NCI-H446 (cell line): ENCODE measurements at regions not wholly inside any gene's neighbourhood (a gene's known extent, or its start where the extent isn't known, plus 50 kb on each side); places are given as distances from the start of the nearest gene placed in this dataset.
"Not testable (repeated sequence)": the region's sequence is repeated elsewhere in the genome, so short reads cannot be mapped to it uniquely, and the experiment has no call there.

Source experiments
- DNase-seq, 2 experiments: peaks; one replicate each; lab custom pipeline; 2025; lab: John Stamatoyannopoulos, UW

DNA sequence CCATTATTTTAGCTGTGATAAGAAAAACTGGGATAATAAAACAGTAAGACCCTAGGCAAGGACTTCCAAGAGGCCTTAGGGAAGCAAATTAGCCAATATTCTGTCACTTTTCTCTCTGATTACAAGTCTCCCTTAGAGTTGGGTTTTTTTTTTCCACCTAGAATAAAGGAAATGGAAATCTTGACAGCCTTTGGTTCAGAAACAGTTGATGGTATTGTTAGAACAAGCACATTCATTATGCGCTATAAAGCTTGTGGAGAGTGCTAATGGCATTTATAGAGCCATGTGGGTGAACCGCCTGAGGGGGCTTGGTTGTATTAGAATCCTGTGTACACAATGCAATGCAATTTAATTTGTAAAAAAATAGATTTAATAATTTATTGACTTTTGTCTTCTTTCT, 88.9 kb upstream of the OGFRL1 start:
- no peak for DNase-seq

DNA sequence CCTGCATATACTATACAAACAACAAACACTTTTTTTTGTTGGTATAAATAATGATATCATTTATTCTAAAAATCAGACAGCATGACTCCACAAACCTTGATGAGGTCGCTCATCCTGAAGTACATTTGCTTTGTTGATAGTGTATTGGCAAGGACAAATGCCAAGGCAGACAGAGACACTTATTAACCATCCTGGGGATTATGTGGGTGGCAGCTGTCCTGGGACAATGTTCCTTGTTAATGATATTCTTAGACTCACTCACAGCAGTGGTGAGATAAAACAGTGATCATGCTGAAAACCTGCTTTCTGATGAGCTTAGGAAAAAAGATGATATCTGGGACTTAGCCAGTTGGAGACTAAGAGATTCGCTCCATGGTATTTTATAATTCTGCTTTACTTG, 85.4 kb upstream of the OGFRL1 start:
- peak in 1 of 2 experiments; percentile 8 for DNase-seq

DNA sequence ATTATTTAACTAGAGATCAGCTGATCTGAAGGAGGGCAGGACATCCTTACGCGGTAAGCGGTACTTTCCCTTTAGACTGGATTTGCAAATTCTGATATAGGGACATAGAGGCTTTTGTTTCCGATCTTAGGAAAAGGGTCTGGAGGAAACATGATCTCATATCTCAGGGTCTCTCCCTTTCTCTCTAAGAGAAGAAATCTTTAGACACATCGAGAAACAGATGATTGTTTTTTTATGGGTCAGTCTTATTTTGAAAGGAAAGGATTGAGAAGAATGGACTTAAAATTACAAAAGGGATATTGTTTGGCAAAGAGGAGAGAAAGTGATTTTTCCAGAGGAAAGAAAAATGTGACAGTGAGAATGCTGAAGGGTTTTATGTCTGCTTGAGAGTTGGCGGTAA, 83.9 kb upstream of the OGFRL1 start:
- no peak for DNase-seq

DNA sequence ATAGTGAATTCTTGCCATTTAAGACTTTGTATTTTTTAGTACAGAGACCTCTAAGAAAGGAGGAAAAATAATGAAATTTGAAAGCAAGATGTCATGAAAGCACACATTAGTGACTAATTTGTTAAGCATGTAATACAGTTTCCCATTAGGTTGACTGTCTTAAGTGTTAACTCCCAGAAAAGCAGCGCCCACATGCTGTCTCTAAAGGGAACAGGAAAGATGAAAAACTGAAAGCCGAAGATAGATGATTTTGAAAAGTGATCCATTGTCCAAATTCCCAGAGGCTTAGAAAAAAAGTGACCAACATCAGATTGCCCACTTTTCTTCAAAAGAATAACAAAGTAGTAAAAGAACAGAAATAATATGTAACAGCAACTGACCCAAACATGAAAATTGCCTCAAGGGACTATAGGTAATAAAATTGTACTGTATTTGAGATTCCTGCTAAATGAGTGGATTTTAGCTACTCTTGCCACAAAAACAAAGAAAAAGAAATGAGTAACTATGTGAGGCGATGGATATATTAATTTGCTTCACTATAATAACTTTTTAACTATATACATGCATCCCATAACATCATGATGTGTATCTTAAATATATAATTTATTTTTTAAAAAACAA, 83.2 kb upstream of the OGFRL1 start:
- no peak for DNase-seq

DNA sequence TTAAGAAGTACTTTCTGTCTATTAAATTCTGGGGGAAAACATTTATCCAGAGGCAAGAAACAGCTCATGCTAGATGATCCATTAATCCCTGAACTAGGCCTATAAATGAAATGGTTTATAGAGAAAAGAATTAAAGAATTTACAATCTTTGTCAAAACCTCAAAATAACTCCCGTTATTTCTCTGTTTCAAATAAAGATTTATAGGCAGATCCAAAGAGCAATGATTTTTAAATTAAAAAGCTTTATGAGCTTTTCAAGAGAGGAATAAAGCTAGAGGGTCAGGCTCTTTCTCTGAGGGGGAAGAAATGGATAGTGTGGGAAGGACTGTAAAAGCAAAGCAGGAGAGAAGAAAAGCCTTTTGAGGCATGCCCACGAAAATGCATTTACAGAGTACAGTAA, 82.5 kb upstream of the OGFRL1 start:
- no peak for DNase-seq

DNA sequence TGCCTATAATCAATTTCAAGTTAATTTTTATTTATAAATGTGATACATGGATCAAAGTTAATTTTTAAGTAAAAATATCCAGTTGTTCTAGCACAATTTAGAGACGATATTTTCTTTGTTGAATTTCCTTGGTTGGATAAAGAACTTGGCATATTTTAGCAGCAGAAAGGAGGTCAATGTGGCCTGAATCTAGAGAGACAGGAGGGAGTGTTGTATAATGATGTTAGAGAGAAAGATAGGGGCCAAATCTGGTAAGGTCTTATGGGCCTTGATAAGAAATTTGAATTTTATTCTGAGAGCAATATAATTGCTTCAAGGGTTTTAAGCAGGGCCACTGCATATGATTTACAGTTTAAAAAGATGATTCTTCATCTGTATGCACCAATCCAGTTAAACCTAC, 79.4 kb upstream of the OGFRL1 start:
- peak in 1 of 2 experiments; percentile 31 for DNase-seq

DNA sequence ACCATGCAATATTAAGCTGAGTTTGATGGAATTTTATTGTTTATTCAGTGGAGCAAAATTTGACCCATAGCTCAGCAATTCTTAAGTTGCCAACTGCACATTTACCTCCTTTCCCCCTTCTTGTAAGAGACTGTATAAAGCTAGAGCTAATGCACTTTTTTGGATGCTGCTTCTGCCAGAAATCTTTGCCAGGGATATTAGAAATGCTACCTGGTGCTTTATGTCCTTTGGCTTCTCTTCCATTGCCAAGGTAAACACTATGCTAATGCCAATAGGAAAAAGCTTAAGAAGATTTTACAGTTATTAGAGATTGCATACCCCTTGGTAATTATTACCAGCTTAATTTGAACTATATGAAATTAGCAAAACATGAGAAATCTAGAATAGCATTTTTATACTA, 79.0 kb upstream of the OGFRL1 start:
- DNase-seq = peak in 1 of 2 experiments; percentile 41

DNA sequence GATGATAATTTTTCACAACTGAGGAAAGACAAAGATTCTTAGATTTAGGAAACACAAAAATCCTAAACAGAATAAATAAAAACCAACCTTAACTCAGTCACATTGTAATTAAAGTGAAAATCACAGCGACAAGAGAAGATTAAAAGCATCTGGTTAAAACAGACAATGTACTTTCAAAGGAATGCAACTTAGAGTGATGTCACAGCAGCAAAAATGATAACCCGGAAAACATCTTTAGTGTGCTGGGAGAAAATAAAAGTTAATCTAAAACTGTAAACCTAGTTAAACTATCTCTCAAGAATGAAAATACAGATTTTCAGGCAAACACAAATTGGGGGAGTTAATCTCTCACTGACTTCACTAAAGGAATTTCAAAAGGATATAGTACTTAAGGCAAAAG, 76.8 kb upstream of the OGFRL1 start:
- DNase-seq = no peak

DNA sequence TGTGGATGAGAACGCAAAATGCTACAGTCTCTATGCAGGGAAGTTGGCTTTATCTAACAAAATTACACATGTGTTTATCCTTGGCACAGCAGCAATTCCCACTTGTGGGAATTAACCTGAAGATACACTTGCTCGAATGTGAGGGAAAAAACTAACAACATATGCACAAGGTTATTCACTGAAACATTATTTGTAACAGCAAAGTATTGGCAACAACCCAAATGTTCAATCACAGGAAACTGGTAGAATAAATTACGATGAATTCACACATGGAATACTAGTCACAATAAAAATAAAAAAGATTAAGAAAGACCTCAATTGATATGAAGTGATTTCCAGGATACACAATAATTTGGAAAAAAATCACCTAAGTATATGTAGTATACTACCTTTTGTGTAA, 68.1 kb upstream of the OGFRL1 start:
- DNase-seq = peak; percentile 32 to 54

DNA sequence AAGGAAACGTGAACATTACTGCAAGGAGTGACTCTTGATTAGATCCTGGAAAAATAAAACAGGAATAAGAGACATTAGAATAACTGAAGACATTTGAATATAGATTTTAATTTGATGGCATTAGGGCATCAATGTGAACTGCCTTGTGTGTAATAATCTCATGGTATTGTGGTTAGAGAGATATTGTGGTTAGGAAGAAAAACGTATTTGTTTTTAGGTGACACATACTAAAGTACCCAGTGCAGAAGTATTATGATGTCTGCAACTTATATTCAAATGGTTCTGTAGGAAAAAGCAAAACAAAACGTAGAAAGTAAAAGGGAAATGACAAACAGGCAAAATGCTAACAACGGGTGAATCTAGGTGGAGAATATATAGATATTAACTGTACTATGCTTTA, 65.9 kb upstream of the OGFRL1 start:
- no peak for DNase-seq

DNA sequence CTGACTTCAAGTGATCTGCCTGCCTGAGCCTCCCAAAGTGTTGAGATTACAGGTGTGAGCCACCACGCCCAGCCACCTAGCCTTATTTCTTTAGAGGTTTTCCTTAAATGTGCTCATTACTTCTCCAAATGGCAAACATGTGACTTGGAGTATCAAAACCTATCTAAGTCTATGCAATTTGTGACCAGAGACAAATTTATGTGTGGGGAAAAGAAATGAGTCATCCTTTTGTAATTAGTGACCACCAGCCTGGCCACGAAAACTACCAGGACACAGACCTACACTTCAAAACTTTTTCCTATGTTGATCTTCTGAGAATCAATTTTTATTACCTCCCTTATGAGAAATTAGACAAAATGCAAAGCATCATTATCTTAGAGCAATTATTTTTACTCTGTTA, 64.6 kb upstream of the OGFRL1 start:
- DNase-seq = no peak

DNA sequence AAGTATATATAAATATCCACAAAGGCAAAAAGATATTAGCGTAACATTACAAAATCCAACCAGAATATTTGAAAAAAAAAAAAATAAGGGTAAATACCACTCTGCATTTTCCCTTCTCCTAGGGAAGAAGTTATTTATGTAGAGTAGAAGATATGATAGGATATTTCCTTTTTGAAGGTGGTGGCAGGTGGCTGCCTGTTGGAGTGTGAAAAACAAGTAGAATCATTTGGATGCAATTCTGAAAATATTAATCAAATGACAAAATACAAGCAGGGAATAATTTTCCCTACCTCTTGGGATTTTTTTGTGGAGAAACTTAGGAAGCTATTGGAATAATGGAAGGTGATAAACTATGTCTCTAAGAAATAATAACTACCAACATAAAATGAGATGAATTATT, 62.5 kb upstream of the OGFRL1 start:
- DNase-seq = peak in 1 of 2 experiments; percentile 16

DNA sequence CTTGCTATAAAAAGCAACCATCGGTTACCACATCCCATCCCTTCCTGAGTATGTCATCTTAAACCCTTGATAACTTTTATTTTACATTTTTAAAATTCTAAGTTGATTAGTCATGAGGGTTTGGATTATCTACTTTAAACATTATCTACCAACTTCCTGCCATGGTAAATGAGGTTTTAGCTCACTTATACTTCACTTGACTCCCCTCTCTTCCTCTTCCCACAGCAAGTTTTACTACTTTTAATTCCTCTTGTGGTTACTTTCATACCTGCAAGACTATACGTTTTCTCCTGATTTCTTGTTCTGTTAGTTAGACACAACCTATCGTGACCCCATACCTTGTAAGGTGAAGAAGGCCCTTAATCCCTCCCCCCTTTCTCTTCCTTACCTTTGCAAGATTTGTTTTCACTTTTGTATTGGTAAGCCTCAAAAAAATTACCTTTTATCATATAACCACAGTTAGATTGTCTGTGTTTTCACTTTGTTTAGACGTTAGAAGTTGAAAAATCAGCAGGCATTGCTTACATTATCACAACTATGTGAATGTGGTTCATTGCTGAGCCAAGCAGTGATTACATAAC, 60.1 kb upstream of the OGFRL1 start:
- no peak for DNase-seq

DNA sequence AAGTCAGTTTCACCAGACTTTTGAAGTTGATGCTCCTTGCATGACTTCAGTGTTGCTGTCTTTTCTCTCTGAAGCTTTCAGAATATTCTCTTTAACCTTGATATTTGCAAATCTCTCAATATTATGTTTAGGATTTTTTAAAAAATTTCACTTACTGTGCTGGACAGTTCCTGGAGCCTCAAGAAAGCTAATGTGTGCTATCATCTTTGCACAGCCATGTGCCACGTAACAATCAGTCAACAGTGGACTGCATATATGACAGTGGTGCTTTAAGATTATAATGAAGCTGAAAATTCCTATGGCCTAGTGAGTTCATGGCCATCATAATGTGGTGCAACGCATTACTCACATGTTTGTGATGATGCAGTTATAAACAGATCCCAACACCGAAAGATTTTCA, 59.1 kb upstream of the OGFRL1 start:
- DNase-seq = no peak

DNA sequence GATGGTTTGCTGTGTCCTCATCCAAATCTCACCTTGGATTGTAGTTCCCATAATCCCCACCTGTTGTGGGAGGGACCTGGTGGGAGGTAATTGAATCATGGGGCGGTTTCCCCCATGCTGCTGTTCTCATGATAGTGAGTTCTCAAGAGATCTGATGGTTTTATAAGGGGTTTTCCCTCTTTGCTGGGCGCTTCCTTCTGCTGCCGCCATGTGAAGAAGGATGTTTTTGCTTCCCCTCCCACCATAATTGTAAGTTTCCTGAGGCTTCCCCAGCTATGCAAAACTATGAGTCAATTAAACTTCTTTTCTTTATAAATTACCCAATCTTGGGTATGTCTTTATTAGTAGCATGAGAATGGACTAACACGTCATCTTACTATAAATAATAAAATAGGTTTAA, 55.7 kb upstream of the OGFRL1 start:
- not testable (repeated sequence) for DNase-seq

DNA sequence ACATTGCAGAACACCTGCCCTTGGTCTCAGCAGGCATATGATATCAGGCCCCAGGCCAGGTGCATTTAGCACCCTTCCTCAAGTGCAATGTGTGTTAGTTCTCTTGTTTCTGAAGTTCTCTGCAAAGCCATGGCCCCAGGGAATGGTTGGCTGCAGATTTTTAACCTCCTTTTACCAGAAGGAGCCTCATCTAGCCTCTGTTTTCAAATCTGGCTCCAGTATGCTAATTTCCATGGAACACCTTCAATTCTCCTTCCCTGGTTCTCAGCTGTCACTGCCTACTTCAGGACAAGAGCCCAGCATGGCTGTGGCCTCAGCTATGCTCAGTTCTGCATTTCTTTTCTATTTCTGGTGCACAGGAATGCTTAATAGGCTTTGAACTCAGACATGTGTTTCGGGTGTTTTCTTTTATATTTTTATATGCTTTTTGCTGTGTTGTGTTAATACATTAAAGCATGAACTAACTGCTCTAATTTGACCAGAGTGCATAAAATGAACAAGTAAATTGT, 51.6 kb upstream of the OGFRL1 start:
- no peak for DNase-seq

DNA sequence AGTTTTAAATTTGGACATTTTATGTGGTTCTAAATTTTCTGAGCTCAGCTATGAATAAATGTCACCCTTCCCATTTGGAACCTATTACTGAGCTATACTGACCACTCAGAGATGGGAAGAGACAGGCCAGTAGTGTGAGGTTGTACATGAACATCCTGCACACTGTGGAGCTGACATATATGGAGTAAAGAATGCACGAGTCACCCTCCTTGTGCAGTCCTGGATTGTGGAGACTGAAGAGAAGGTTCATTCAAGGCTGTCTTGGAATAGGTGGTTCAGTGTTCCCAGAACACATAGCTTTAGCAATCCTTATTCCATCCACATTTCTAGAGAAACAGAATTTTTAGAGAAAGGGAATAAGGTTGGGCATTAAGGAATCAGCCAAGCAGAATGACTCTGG, 50.3 kb upstream of the OGFRL1 start:
- DNase-seq = no peak
